DMS53 (cell line): ENCODE measurements at regions not wholly inside any gene's neighbourhood (a gene's known extent, or its start where the extent isn't known, plus 50 kb on each side); places are given as distances from the start of the nearest gene placed in this dataset.

Source experiments
- DNase-seq: peaks from one replicate; lab custom pipeline; 2025; lab: John Stamatoyannopoulos, UW

- no peak for DNase-seq
Measured at GRCh38 chr13:26155568-26155967, 66.5 kb downstream of the RNF6 start.

GRCh38 chr13:26133851-26134250 lies 82.0 kb upstream of the SHISA2 start:
- DNase-seq, result peak; percentile 5

GRCh38 chr13:26133286-26133685 lies 81.5 kb upstream of the SHISA2 start:
- no peak for DNase-seq

GRCh38 chr13:26132756-26133155 lies 80.9 kb upstream of the SHISA2 start:
- peak; percentile 32 for DNase-seq

- no peak for DNase-seq
Measured at GRCh38 chr13:26128676-26129075, 76.9 kb upstream of the SHISA2 start.

GRCh38 chr13:26117620-26118019 lies 65.8 kb upstream of the SHISA2 start:
- DNase-seq, result no peak

- peak; percentile 14 for DNase-seq
Measured at GRCh38 chr13:26112843-26113242, 61.0 kb upstream of the SHISA2 start.

- DNase-seq, result no peak
Measured at GRCh38 chr13:26111797-26112196, 60.0 kb upstream of the SHISA2 start.
